Posterior vena cava (tissue), 2 donors: ENCODE measurements at regions not wholly inside any gene's neighbourhood (a gene's known extent, or its start where the extent isn't known, plus 50 kb on each side); places are given as distances from the start of the nearest gene placed in this dataset.
"Not testable (repeated sequence)": the region's sequence is repeated elsewhere in the genome, so short reads cannot be mapped to it uniquely, and the experiment has no call there.

Experiments used
- DNase-seq: peaks from one replicate; pipeline ENCODE4 v3.0.0-alpha.2; 2020; ENCODE audit warnings: low spot score
- intact Hi-C, 2 donors: fragments of 100-400 bp; cut with DNase I; formaldehyde crosslinking; loops; one replicate each; pipeline versions ENCODE4 v1.14.1 to v1.14.2; 2022 to 2023
- donor health status: DM: yes; HTN: yes; CAD: no.
- donor health status: DM: yes; HTN: yes; CAD: no.

DNA sequence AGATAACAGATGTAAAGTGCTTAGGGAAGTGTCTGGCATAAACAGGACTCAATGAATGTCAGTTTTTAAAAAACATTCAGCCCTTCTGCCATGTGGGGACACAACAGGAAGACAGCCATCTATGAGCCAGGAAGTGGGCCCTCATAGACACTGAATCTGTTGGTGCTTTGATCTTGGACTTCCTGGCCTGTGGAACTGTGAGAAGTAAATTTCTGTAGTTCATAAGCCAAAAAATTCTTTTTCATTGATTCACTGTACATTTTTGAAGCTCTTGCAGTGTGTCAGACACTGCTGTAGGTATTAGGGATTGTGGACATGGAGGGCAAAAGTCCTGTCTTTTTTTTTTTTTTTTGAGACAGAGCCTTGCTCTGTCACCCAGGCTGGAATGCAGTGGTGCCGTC, 188.6 kb downstream of the HIPK3 start:
- DNase-seq: no peak
- intact Hi-C loops: no loop called here

GRCh38 chr11:33444835-33445594, 187.8 kb downstream of the HIPK3 start:
- no peak for DNase-seq
- intact Hi-C loops: no loop called here

- DNase-seq: no peak
- intact Hi-C loops: no loop called here
Measured at GRCh38 chr11:33443684-33444083, 186.5 kb downstream of the HIPK3 start.

DNA sequence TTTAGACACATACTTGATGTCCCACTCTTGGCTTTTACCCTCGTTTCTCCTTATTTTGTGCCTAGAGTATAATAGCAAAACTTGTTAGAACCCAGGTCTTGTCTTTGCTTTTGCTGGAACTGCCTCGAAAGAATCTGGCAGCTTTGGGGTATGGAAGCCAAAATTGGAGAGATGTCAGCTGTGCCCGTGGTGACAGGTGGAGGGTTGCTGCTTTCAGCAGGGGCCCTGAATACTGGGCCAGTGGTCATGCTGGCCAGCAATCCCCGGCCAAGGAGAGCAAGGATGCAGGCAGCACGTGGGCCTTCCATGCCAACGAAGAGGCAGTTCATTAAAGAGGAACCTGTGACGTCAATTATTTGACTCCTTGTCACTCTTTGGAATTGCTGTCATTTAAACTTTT, 181.1 kb downstream of the HIPK3 start:
- intact Hi-C loops: no loop called here
- no peak for DNase-seq

- no peak for DNase-seq
- intact Hi-C loops: no loop called here
Measured at GRCh38 chr11:33437529-33437928, 180.3 kb downstream of the HIPK3 start.

- no peak for DNase-seq
- intact Hi-C loops: no loop called here
Measured at GRCh38 chr11:33435216-33435615, 178.0 kb downstream of the HIPK3 start.

GRCh38 chr11:33434294-33434693, 177.1 kb downstream of the HIPK3 start:
- no peak for DNase-seq
- intact Hi-C loops: no loop called here

DNA sequence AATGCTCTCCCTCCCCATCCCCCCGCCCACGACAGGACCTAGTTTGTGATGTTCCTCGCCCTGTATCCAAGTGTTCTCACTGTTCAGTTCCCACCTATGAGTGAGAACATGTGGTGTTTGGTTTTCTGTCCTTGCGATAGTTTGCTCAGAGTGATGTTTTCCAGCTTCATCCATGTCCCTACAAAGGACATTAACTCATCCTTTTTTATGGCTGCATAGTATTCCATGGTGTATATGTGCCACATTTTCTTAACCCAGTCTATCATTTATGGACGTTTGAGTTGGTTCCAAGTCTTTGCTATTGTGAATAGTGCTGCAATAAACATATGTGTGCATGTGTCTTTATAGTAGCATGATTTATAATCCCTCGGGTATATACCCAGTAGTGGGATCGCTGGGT, 171.3 kb downstream of the HIPK3 start:
- intact Hi-C loops, DNase-seq: not testable (repeated sequence)

DNA sequence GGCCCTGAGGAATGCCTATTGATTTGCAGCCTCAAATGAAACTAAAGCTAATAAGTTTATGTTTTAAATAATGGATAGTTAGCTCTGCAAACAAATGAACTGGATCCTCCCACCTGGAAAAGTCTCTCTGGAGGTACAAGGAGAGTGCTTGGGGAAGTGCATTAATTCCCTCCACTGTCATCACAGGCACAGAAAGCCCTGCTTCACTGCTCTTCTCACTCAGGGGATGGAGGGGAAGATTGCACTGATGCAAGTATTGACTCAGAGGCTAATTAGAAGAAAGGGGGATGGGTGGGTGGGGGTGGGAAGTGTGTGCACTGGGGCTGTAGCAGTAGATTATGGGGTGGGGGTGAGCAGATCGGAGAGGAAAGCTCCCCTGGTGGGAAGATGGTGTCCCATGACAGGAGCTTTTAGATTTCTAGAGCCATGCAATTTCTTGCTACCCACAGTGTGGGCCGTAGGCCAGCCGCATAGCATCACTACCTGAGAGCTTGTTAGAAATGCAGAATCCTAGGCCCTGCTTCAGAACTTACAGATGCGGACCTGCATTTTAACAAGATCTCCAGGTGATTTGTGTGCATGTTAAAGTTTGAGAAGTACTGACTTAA, 163.9 kb downstream of the HIPK3 start:
- intact Hi-C loops: no loop called here
- no peak for DNase-seq

DNA sequence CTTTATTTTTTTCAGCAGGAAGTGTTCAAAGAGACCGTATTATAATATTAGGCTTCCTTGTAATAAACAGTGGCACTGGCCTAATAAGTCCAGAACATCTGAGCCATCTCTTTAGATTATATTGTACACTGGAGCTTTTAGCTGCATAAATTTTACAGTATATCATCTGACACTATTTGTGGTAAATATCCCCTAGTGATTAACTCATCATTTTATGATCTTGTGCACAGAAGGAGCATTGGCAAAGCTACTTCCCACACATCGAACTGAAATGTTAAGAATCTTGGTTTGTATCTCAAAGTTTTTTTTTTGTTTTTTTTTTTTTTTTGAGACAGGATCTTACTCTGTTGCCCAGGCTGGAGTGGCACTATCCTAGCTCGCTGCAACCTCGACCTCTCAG, 162.7 kb downstream of the HIPK3 start:
- intact Hi-C loops: no loop called here
- DNase-seq: no peak

GRCh38 chr11:33417121-33417520, 159.9 kb downstream of the HIPK3 start:
- intact Hi-C loops: no loop called here
- DNase-seq: no peak

- DNase-seq: no peak
Measured at GRCh38 chr11:33413301-33413700, 156.1 kb downstream of the HIPK3 start.

GRCh38 chr11:33412241-33412640, 155.1 kb downstream of the HIPK3 start:
- DNase-seq: no peak
- intact Hi-C loops: no loop called here

More at GRCh38 chr11:33413301-33413700, 156.1 kb downstream of the HIPK3 start:
- intact Hi-C loops: no loop called here

DNA sequence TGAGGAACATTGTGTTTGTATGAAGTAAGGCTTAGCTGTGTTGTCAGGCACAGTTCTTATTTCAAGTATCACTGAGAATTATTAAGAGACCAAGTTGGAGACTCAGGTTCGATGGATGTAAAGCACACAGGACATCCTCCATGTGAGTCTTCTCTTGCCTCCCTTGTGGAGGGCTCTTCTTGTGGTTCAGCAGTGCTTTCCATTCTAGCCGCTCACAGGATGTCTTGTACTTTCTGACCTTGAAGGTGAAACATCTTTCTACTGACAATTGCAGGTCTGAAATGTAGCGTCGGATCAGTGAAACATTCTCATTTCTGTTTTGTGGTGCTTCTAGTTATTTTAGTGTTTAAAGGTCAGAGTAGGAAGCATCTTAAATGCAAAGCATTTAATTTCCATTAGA, 154.6 kb downstream of the HIPK3 start:
- no peak for DNase-seq
- intact Hi-C loops: no loop called here

DNA sequence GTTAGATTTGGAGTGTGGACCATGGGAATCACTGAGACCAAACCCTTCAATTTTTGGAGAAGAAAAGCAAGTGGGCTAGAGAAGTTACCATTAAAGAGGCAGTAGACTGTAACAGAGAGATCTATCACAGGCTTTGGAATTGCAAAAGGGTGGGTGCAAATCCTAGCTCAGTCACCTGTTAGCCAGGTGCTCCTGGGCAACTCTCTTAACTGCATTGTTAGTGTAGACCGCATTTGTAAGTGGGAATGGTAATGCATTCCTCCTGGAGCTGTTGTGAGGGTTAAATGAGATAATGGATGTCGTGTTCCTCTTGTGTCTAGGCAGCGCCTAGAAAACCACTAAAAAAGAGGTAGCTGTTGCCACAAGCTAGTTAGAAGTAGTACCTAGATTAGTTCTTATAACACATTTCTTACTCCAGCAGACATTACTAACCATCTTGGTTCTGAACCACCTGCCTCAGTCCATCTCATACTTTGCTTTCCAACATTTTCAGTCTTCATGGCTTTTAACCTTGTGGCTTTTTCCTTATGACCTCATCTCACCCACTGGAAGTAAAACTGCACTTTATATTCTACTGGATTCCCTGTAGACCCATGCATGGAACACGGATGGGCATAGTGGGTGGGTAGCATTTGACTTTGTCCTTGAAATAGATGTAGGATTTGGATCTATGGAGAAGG, 153.0 kb downstream of the HIPK3 start:
- no peak for DNase-seq
- intact Hi-C loops: no loop called here
